ELF-1 (cell line): ENCODE measurements at regions not wholly inside any gene's neighbourhood (a gene's known extent, or its start where the extent isn't known, plus 50 kb on each side); places are given as distances from the start of the nearest gene placed in this dataset.
"Not testable (repeated sequence)": the region's sequence is repeated elsewhere in the genome, so short reads cannot be mapped to it uniquely, and the experiment has no call there.

Experiments
- DNase-seq: peaks from one replicate; pipeline ENCODE4 v3.0.0-alpha.2; 2016; ENCODE audit warnings: low read depth, low spot score

- no peak for DNase-seq
These were observed 148.7 kb downstream of the SOX4 start for GRCh38 chr6:21742238-21742660.

GRCh38 chr6:21744331-21744730, 150.8 kb downstream of the SOX4 start:
- no peak for DNase-seq

- DNase-seq = peak; percentile 47
These were observed 152.2 kb downstream of the SOX4 start for GRCh38 chr6:21745543-21746337.

GRCh38 chr6:21747441-21747840, 153.9 kb downstream of the SOX4 start:
- DNase-seq = no peak

GRCh38 chr6:21748343-21749056, 154.9 kb downstream of the SOX4 start:
- DNase-seq = no peak

- DNase-seq = no peak
These were observed 156.2 kb downstream of the SOX4 start for GRCh38 chr6:21749754-21750153.

- no peak for DNase-seq
These were observed 157.0 kb downstream of the SOX4 start for GRCh38 chr6:21750575-21750974.

GRCh38 chr6:21751608-21752007, 158.1 kb downstream of the SOX4 start:
- peak; percentile 64 for DNase-seq

- no peak for DNase-seq
These were observed 158.7 kb downstream of the SOX4 start for GRCh38 chr6:21752054-21752811.

GRCh38 chr6:21753241-21754108, 159.9 kb downstream of the SOX4 start:
- no peak for DNase-seq

- peak; percentile 56 for DNase-seq
These were observed 161.3 kb downstream of the SOX4 start for GRCh38 chr6:21754891-21755290.

GRCh38 chr6:21756487-21756886, 162.9 kb downstream of the SOX4 start:
- DNase-seq = no peak

- not testable (repeated sequence) for DNase-seq
These were observed 163.8 kb downstream of the SOX4 start for GRCh38 chr6:21757392-21757791.

- DNase-seq = no peak
These were observed 166.2 kb downstream of the SOX4 start for GRCh38 chr6:21759721-21760120.

GRCh38 chr6:21761053-21761730, 167.6 kb downstream of the SOX4 start:
- not testable (repeated sequence) for DNase-seq

GRCh38 chr6:21764989-21765388, 171.4 kb downstream of the SOX4 start:
- DNase-seq = no peak

GRCh38 chr6:21767891-21768648, 174.5 kb downstream of the SOX4 start:
- DNase-seq = no peak

- peak; percentile 73 for DNase-seq
These were observed 175.9 kb downstream of the SOX4 start for GRCh38 chr6:21769405-21769861.

- DNase-seq = no peak
These were observed 176.4 kb downstream of the SOX4 start for GRCh38 chr6:21769968-21770367.
